ENCODE measurements at regions not wholly inside any gene's neighbourhood (a gene's known extent, or its start where the extent isn't known, plus 50 kb on each side); places are given as distances from the start of the nearest gene placed in this dataset.
"Not testable (repeated sequence)": the region's sequence is repeated elsewhere in the genome, so short reads cannot be mapped to it uniquely, and the experiment has no call there.

DNA sequence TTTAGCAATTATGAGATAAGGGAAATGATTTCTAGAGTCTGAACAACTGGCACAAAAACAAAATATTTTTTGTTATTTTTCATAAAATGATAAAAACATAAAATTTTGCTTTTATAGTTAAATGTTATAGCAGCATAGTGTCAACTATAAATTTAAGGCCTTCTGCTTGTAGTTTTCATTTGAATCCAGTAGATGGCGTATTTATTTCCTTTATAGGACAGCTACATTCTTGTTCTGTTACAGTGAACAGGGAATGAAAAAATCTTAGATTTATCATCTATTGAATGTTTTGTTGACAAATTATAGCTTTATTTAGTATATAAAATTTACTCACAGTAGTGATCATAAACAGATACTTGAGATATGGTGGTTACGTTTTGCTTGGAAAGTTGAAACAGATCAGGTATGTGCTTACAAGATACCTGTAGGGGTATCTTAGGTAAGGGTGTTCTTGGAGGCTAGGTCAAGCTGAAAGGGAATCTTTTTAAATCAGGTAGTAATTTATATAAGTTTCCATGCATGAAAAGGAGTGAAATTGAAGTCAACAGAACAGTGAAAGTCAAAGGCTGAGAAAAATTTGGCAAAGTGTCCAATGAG is 239.3 kb upstream of the GRIN3A start:
- peak; percentile 51 for DNase-seq (ENCODE audit: low spot score)

GRCh38 chr9:101970609-101971008 is 232.2 kb upstream of the GRIN3A start:
- DNase-seq (ENCODE audit: low spot score) = no peak

GRCh38 chr9:101968392-101968791 is 229.9 kb upstream of the GRIN3A start:
- DNase-seq (ENCODE audit: low spot score) = no peak

DNA sequence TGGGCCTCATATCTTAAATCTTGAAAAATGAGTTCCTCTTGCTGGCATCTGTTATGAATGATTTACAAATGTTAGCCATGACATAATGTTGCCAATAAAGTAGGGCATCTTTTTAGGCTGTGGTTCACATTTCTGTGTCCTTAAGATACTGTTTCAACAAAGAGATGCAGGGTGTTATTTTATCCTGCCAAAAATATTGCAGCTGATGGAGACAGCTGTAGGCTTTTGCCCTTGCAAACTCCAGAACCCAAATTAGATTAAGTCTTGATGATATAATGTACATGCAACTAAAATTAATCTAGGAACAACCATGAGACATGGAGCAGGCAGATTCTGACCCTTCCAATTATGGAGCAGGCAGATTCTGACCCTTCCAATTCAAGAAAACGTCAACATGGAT is 228.2 kb upstream of the GRIN3A start:
- no peak for DNase-seq (ENCODE audit: low spot score)

DNA sequence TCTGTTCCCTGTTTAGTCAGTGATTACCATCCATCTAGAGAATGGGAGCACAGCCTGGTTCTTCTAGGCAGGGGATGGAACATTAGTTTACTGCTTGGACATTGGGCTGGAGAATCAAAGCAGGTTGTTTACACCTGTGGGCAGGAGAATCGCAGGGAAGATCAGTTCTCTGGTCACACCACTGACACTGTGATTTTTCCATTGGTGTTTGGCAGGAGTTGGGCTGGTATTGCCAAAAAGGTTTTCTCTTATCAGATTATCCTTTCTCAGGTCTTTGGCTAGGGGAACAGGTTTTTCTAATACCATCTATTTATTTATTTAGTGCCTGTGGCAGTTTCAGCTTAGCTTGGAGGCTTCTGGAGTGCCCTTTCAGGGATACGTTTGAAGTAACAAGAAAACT is 219.3 kb upstream of the GRIN3A start:
- DNase-seq (ENCODE audit: low spot score) = no peak

DNA sequence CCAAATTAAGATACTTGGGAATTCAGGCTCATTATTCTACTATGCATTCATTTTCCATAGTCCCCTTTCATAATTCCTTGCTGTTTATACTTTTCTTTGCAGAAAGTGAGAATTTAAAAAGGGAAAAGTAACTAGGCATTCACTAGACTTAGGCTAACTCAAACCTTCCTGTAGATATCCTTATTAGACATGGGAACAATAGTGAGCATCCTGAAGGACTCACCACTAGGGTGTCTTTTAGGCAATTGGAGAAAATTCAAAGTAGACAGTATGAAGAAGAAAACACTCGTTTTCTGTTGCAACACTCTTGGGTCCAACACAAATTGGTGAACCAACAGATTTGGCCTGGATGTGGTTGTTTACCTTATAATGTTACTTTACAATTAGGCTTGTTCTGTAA is 213.2 kb upstream of the GRIN3A start:
- DNase-seq (ENCODE audit: low spot score) = no peak

GRCh38 chr9:101931756-101932155 is 193.3 kb upstream of the GRIN3A start:
- no peak for DNase-seq (ENCODE audit: low spot score)

GRCh38 chr9:101930783-101931182 is 192.3 kb upstream of the GRIN3A start:
- DNase-seq (ENCODE audit: low spot score) = no peak

GRCh38 chr9:101925498-101925897 is 187.1 kb upstream of the GRIN3A start:
- no peak for DNase-seq (ENCODE audit: low spot score)

- DNase-seq (ENCODE audit: low spot score) = no peak
Observed at GRCh38 chr9:101923451-101923850, 185.0 kb upstream of the GRIN3A start.

DNA sequence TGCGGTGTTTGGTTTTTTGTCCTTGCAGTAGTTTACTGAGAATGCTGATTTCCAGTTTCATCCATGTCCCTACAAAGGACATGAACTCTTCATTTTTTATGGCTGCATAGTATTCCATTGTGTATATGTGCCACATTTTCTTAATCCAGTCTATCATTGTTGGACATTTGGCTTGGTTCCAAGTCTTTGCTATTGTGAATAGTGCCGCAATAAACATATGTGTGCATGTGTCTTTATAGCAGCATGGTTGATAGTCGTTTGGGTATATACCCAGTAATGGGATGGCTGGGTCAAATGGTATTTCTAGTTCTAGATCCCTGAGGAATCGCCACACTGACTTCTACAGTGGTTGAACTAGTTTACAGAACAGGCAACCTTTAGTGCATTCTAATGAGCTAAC is 178.5 kb upstream of the GRIN3A start:
- DNase-seq (ENCODE audit: low spot score) = not testable (repeated sequence)

GRCh38 chr9:101915482-101915881 is 177.0 kb upstream of the GRIN3A start:
- no peak for DNase-seq (ENCODE audit: low spot score)

DNA sequence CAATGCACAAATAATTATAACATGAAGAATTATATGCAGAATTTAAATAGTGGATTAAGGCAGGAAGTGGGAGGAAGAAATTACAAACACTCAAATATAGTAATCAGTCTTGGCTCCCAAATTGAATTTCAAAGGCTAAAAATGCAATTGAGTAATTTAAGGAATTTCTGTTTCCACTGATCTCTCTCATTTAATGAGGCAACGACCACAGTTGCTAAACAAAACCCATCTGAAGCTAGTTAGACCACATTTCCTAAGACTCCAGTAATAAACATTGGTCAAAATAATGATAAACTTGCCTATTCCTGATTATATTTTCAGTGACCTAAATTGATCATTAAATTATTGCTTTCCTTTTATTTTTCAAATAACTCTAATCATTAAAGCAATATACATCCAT is 174.3 kb upstream of the GRIN3A start:
- DNase-seq (ENCODE audit: low spot score) = no peak

GRCh38 chr9:101907466-101907865 is 169.0 kb upstream of the GRIN3A start:
- no peak for DNase-seq (ENCODE audit: low spot score)

DNA sequence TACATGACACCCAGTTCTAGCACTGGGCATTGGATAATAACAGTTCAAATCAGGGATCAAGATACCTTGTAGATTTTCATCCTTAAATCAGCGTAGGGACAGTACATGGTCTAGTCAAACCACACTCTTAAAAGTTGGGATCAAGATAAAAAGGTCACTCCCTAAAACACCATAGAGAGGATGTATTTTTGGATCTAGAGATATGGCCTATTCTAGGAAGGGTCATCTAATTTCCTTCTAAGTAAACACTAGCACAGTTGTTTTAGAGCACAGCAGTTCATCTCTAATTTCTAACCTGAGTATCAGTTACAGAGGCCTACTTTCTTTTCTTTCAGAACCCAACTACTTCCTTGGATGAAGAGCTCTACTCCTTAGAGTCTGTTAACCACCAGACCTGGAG is 166.4 kb upstream of the GRIN3A start:
- DNase-seq (ENCODE audit: low spot score) = no peak

GRCh38 chr9:101902051-101902450 is 163.6 kb upstream of the GRIN3A start:
- no peak for DNase-seq (ENCODE audit: low spot score)

GRCh38 chr9:101897196-101897595 is 158.7 kb upstream of the GRIN3A start:
- no peak for DNase-seq (ENCODE audit: low spot score)

GRCh38 chr9:101893661-101894646 is 155.5 kb upstream of the GRIN3A start:
- DNase-seq (ENCODE audit: low spot score) = no peak

- DNase-seq (ENCODE audit: low spot score) = no peak
Observed at GRCh38 chr9:101881508-101881907, 143.1 kb upstream of the GRIN3A start.

GRCh38 chr9:101880846-101881245 is 142.4 kb upstream of the GRIN3A start:
- no peak for DNase-seq (ENCODE audit: low spot score)

- no peak for DNase-seq (ENCODE audit: low spot score)
Observed at GRCh38 chr9:101878734-101879133, 140.3 kb upstream of the GRIN3A start.

DNA sequence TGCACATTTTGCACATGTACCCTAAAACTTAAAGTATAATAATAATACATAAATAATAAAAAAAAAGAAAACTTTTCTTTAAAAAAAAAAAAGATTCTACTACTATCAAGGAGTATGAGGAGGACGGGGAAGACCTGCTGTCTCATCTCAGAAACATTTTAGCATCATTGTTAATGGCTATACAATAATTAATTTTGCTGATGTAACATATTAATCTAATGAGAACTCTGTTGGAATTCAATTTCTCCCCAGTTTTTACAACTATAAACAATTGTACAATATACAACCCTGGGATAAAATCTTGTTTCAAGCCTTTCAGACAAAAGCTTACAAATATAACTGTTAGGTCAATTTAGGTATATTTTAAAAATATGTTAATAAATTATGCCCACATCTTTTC is 139.0 kb upstream of the GRIN3A start:
- DNase-seq (ENCODE audit: low spot score) = no peak

GRCh38 chr9:101861472-101861871 is 123.0 kb upstream of the GRIN3A start:
- DNase-seq (ENCODE audit: low spot score) = no peak

GRCh38 chr9:101860920-101861319 is 122.5 kb upstream of the GRIN3A start:
- DNase-seq (ENCODE audit: low spot score) = no peak

Measured in LoVo (cell line).